Fibroblast of villous mesenchyme (primary cell): ENCODE measurements at regions not wholly inside any gene's neighbourhood (a gene's known extent, or its start where the extent isn't known, plus 50 kb on each side); places are given as distances from the start of the nearest gene placed in this dataset.

Source experiments
- DNase-seq: peaks from one replicate; pipeline ENCODE4 v3.0.0-alpha.2; 2010; ENCODE audit warnings: low read depth
- H3K4me3 ChIP-seq: 2 replicates; pipeline ENCODE4 v1.5.1; 2011; ENCODE audit warnings: low read depth, mild to moderate bottlenecking, low read length
- CTCF ChIP-seq: IDR thresholded peaks from 2 replicates; pipeline ENCODE4 v1.5.1; 2012; ENCODE audit warnings: low read depth, mild to moderate bottlenecking, low read length; ENCODE audit not compliant: insufficient read depth

DNA sequence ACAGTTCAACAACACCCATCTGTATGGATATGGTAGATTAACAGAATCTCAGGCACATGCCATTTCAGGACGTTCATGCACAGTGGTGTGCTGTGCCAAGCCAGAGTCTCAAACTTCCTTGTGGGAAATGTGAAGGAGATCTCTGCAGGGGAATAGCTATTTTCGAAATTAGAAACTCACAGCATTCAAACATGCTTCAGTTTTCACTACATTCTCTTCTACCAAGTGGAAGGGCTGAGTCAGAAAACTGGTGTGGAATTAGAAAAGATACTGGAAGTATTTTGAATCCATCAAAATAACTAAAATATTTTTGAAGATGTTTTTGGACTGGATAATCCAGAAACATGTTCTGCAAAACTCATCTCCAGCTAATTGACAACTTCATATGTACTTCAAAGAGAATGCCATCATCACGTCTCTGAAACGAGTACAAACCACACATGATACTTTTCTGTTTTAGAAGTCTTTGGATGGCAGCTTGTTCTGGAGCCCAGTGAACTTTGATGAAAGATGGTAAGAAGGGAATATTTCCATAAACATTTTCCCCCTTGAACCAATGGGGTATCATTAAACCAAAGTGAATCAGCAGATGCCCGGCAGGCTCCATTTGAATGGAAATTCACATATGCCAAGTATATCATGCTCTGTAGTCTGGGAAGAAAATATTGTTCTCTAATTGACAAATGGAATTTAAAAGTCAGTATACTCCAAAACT, 616.3 kb upstream of the IGFBP3 start:
- no peak for TF ChIP-seq CTCF
- H3K4me3 ChIP-seq = no peak overlapping the region
- DNase-seq = no peak

DNA sequence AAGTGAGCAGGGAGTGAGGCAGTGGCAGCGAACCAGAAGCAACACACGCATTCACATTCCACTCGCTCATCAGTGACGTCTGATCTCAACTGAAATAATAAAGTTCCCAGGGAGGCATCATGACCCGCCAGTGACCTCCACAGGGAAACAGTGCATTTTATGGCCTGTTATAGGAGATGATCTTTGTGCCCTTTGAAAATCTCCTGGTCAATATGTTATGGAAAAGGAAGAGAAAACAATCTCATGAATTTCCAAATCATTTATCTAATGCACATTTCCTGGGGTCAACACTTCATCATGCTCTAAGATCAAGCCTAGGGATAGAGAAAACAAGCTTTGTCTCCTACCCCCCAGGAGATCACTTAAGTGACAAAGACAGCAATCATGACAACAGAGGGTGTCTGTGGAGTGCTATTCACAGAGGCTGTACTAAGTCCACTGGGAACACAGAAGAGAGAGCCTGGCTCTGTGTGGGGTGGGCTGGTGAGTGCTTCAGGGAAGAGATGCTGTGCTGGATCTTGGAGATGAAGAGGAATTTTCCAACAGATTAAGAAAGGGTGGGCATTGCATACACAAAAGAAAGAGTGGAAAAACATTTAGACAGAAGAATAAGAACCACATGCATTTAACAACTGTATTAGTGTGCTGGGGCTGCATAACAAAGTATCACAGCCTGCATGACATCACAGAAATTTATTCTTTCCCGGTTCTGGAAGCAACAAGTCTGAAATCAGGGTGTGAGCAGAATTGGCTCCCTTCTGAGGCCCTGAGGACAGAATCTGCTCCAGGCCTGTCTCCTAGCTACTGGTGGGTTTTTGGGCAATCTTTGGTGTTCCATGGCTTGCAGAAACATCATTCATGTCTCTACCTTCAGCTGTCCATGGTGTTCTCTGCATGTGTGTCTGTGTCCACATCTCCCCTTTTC, 613.9 kb upstream of the IGFBP3 start:
- no peak overlapping the region for H3K4me3 ChIP-seq
- DNase-seq = peak; percentile 86
- TF ChIP-seq CTCF = no peak

GRCh38 chr7:46533946-46534345, 612.9 kb upstream of the IGFBP3 start:
- no peak for DNase-seq
- TF ChIP-seq CTCF = no peak
- H3K4me3 ChIP-seq = no peak overlapping the region

GRCh38 chr7:46532571-46532970, 611.5 kb upstream of the IGFBP3 start:
- H3K4me3 ChIP-seq = no peak overlapping the region
- DNase-seq = no peak
- TF ChIP-seq CTCF = no peak

GRCh38 chr7:46530081-46530750, 609.1 kb upstream of the IGFBP3 start:
- H3K4me3 ChIP-seq = no peak overlapping the region
- no peak for DNase-seq
- no peak for TF ChIP-seq CTCF

- no peak for DNase-seq
- H3K4me3 ChIP-seq = no peak overlapping the region
- no peak for TF ChIP-seq CTCF
Measured at GRCh38 chr7:46527360-46527759, 606.3 kb upstream of the IGFBP3 start.
